ENCODE measurements at regions not wholly inside any gene's neighbourhood (a gene's known extent, or its start where the extent isn't known, plus 50 kb on each side); places are given as distances from the start of the nearest gene placed in this dataset.

DNA sequence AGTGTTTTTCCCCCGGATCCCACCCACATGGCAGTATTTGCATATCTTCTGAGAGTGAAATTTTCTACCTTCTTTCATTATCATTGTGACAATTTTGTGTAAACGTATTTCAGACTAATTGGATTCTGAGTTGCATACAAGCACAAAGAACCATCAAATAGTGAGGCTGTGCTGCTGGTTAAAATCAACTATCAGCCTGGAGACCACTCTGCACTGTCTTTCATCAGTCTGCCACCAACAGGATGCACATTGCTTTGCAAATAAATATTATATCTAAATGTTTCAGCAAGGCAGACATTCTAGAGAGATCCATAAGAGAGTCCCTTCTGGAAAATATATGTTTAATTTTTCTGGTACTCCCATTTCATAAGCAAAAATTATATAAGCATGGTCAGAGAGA is 851.8 kb downstream of the XPNPEP1 start:
- Histone ChIP-seq H3K4me1 (ENCODE audit: control insufficient read depth in 1 of 2, insufficient read depth in 1 of 2, low read depth in 1 of 2, low read length in 1 of 2) (no peaks in the 10 kb centered on the region), H3K27me3 (no peaks in the 10 kb centered on the region), H3K9me3 (no peaks in the 10 kb centered on the region), H3K4me3 (ENCODE audit: low read depth in 1 of 2, low read length in 1 of 2) (no peak overlapping the region), H3K36me3 (no peaks in the 10 kb centered on the region), H3K27ac (no peak overlapping the region)
- no peak for TF ChIP-seq CTCF (IDR thresholded peaks at IDR 0.05)

DNA sequence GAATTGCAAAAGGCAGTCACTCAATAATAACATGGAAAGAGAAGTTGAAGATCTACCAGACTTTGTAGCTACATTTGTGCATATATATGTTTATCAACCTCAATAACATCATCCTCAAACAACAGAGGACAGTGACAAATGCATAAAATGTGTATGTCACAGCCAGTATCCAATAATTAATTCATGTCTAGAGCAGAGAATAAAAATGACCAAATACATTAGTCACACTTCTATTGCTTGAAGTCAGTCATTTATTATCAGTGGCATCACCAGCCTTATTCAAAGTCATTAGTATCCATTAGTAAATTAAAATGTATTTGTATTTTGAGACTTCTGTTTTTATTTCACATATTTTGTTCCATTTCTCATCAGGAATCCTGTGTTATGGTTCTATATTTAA is 852.8 kb downstream of the XPNPEP1 start:
- no peaks in the 10 kb centered on the region for H3K27me3 ChIP-seq
- H3K36me3 ChIP-seq, result no peaks in the 10 kb centered on the region
- TF ChIP-seq CTCF (IDR thresholded peaks at IDR 0.05), result no peak
- no peaks in the 10 kb centered on the region for H3K9me3 ChIP-seq
- no peak overlapping the region for H3K4me3 ChIP-seq (ENCODE audit: low read depth in 1 of 2, low read length in 1 of 2)
- H3K4me1 ChIP-seq (ENCODE audit: control insufficient read depth in 1 of 2, insufficient read depth in 1 of 2, low read depth in 1 of 2, low read length in 1 of 2), result no peaks in the 10 kb centered on the region
- H3K27ac ChIP-seq, result no peak overlapping the region

GRCh38 chr10:109067031-109067430 is 856.3 kb downstream of the XPNPEP1 start:
- Histone ChIP-seq H3K36me3 (no peaks in the 10 kb centered on the region), H3K4me3 (ENCODE audit: low read depth in 1 of 2, low read length in 1 of 2) (no peak overlapping the region), H3K27ac (no peak overlapping the region), H3K9me3 (no peaks in the 10 kb centered on the region), H3K27me3 (no peaks in the 10 kb centered on the region), H3K4me1 (ENCODE audit: control insufficient read depth in 1 of 2, insufficient read depth in 1 of 2, low read depth in 1 of 2, low read length in 1 of 2) (no peaks in the 10 kb centered on the region)
- no peak for TF ChIP-seq CTCF (IDR thresholded peaks at IDR 0.05)

GRCh38 chr10:109065821-109066220 is 857.5 kb downstream of the XPNPEP1 start:
- Histone ChIP-seq H3K27ac (no peak overlapping the region), H3K4me3 (ENCODE audit: low read depth in 1 of 2, low read length in 1 of 2) (no peak overlapping the region), H3K36me3 (no peaks in the 10 kb centered on the region), H3K4me1 (ENCODE audit: control insufficient read depth in 1 of 2, insufficient read depth in 1 of 2, low read depth in 1 of 2, low read length in 1 of 2) (no peaks in the 10 kb centered on the region), H3K9me3 (no peaks in the 10 kb centered on the region), H3K27me3 (no peaks in the 10 kb centered on the region)
- no peak for TF ChIP-seq CTCF (IDR thresholded peaks at IDR 0.05)

DNA sequence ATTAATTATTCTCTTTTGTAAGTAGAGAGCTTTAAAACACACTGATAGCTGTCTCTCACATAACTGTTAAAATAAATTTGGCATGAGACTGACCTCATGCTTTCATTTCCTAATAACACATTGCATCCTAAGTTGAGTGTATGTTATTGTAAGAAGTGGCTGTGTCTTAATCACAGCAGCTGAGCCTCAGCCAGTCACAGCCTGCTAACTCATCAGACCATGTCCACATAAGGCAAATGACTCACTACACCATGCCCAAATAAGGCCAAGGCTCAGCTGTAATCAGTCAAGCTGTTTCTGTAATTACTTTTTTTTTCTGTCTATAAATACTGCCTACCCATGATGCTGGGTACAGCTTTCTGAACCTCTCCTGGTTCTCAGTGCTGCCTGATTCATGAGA is 860.9 kb downstream of the XPNPEP1 start:
- H3K4me1 ChIP-seq (ENCODE audit: control insufficient read depth in 1 of 2, insufficient read depth in 1 of 2, low read depth in 1 of 2, low read length in 1 of 2), result no peaks in the 10 kb centered on the region
- no peaks in the 10 kb centered on the region for H3K9me3 ChIP-seq

More for the DNA sequence above, 860.9 kb downstream of the XPNPEP1 start:
- H3K36me3 ChIP-seq, result no peaks in the 10 kb centered on the region
- no peak overlapping the region for H3K4me3 ChIP-seq (ENCODE audit: low read depth in 1 of 2, low read length in 1 of 2)
- no peaks in the 10 kb centered on the region for H3K27me3 ChIP-seq
- no peak overlapping the region for H3K27ac ChIP-seq
- no peak for TF ChIP-seq CTCF (IDR thresholded peaks at IDR 0.05)
